H9 (cell line): ENCODE measurements at regions not wholly inside any gene's neighbourhood (a gene's known extent, or its start where the extent isn't known, plus 50 kb on each side); places are given as distances from the start of the nearest gene placed in this dataset.

Source experiments
- DNase-seq: peaks from one replicate; pipeline ENCODE4 v3.0.0-alpha.2; 2017
- H2AFZ ChIP-seq: one replicate; pipeline ENCODE4 v1.6.1; 2013; ENCODE audit warnings: mild to moderate bottlenecking, low read length, control low read depth, moderate library complexity
- H2AK5ac ChIP-seq: 2 replicates; pipeline ENCODE4 v1.6.1; 2013; ENCODE audit warnings: low read length, control low read depth, mixed read lengths; ENCODE audit not compliant: insufficient read length
- H2BK120ac ChIP-seq: one replicate; pipeline ENCODE4 v1.6.1; 2013; ENCODE audit warnings: low read depth, mild to moderate bottlenecking, low read length, control low read depth, inconsistent platforms; ENCODE audit not compliant: poor library complexity, severe bottlenecking
- H2BK12ac ChIP-seq: 2 replicates; pipeline ENCODE4 v1.6.1; 2013; ENCODE audit warnings: low read length, control low read depth, mixed read lengths, low read depth; ENCODE audit not compliant: insufficient read length
- H2BK15ac ChIP-seq: 2 replicates; pipeline ENCODE4 v1.6.1; 2013; ENCODE audit warnings: low read depth, low read length, control low read depth
- H2BK20ac ChIP-seq: one replicate; pipeline ENCODE4 v1.6.1; 2013; ENCODE audit warnings: low read depth, mild to moderate bottlenecking, low read length, control low read depth, inconsistent platforms; ENCODE audit not compliant: poor library complexity, severe bottlenecking
- H2BK5ac ChIP-seq: 2 replicates; pipeline ENCODE4 v1.6.1; 2013; ENCODE audit warnings: low read length, control low read depth, mixed read lengths; ENCODE audit not compliant: insufficient read length
- H3K14ac ChIP-seq: 2 replicates; pipeline ENCODE4 v1.6.1; 2013; ENCODE audit warnings: low read length, control low read depth; ENCODE audit not compliant: insufficient read depth
- H3K18ac ChIP-seq: 2 replicates; pipeline ENCODE4 v1.6.1; 2013; ENCODE audit warnings: low read depth, mild to moderate bottlenecking, mixed read lengths, low read length, control low read depth; ENCODE audit not compliant: insufficient read length
- H3K23ac ChIP-seq: 2 replicates; pipeline ENCODE4 v1.6.1; 2013; ENCODE audit warnings: low read length, control low read depth, mixed read lengths, low read depth; ENCODE audit not compliant: insufficient read length
- H3K23me2 ChIP-seq: 2 replicates; pipeline ENCODE4 v1.6.1; 2013; ENCODE audit warnings: low read depth, mild to moderate bottlenecking, mixed read lengths, low read length, control low read depth; ENCODE audit not compliant: insufficient read length, poor library complexity, severe bottlenecking
- H3K27ac ChIP-seq: 2 replicates; pipeline ENCODE4 v1.5.1; 2013; ENCODE audit warnings: low read length, control low read depth, mixed read lengths, low read depth; ENCODE audit not compliant: insufficient read length
- H3K27me3 ChIP-seq: 2 replicates; pipeline ENCODE4 v1.6.1; 2013; ENCODE audit warnings: low read length, control low read depth, inconsistent platforms; ENCODE audit not compliant: insufficient read depth
- H3K4ac ChIP-seq: 2 replicates; pipeline ENCODE4 v1.6.1; 2013; ENCODE audit warnings: low read depth, mild to moderate bottlenecking, control low read depth, inconsistent platforms, low read length, moderate library complexity
- H3K4me1 ChIP-seq: 2 replicates; pipeline ENCODE4 v1.6.1; 2013; ENCODE audit warnings: low read length, control low read depth, inconsistent platforms; ENCODE audit not compliant: insufficient read depth
- H3K4me2 ChIP-seq: 2 replicates; pipeline ENCODE4 v1.6.1; 2013; ENCODE audit warnings: low read length, control low read depth, mixed read lengths; ENCODE audit not compliant: insufficient read length, insufficient read depth
- H3K56ac ChIP-seq: 2 replicates; pipeline ENCODE4 v1.6.1; 2013; ENCODE audit warnings: low read depth, mild to moderate bottlenecking, mixed read lengths, low read length, control low read depth; ENCODE audit not compliant: insufficient read length
- H3K79me1 ChIP-seq: 2 replicates; pipeline ENCODE4 v1.6.1; 2013; ENCODE audit warnings: low read depth, mild to moderate bottlenecking, moderate library complexity, low read length, control low read depth, inconsistent platforms; ENCODE audit not compliant: insufficient read depth, poor library complexity, severe bottlenecking
- H3K79me2 ChIP-seq: 2 replicates; pipeline ENCODE4 v1.6.1; 2013; ENCODE audit warnings: low read length, control low read depth, inconsistent platforms; ENCODE audit not compliant: insufficient read depth
- H3K9ac ChIP-seq: 2 replicates; pipeline ENCODE4 v1.6.1; 2013; ENCODE audit warnings: low read length, control low read depth, mixed read lengths; ENCODE audit not compliant: insufficient read length; ENCODE audit errors: extremely low read depth
- H3K9me3 ChIP-seq: one replicate; pipeline ENCODE4 v1.6.1; 2013; ENCODE audit warnings: low read depth, low read length, inconsistent platforms; ENCODE audit not compliant: control insufficient read depth
- H3T11ph ChIP-seq: one replicate; pipeline ENCODE4 v1.6.1; 2013; ENCODE audit warnings: mild to moderate bottlenecking, low read length, control low read depth, inconsistent platforms
- H4K20me1 ChIP-seq: one replicate; pipeline ENCODE4 v1.6.1; 2013; ENCODE audit not compliant: control insufficient read depth, insufficient read length, insufficient read depth
- H4K5ac ChIP-seq: 2 replicates; pipeline ENCODE4 v1.6.1; 2013; ENCODE audit warnings: low read depth, mild to moderate bottlenecking, mixed read lengths, low read length, control low read depth; ENCODE audit not compliant: insufficient read length
- H4K8ac ChIP-seq: replicated peaks from 2 replicates; pipeline ENCODE4 v1.6.1; 2013; ENCODE audit warnings: low read length, control low read depth, mixed read lengths, low read depth; ENCODE audit not compliant: insufficient read length
- H4K91ac ChIP-seq: 2 replicates; pipeline ENCODE4 v1.6.1; 2013; ENCODE audit warnings: low read depth, mild to moderate bottlenecking, moderate library complexity, mixed read lengths, low read length, control low read depth; ENCODE audit not compliant: insufficient read length
- H3K27ac Mint-ChIP-seq, 3 experiments: 2 replicates in 2 of 3; 3 replicates in 1 of 3; pipeline ENCODE4 v1.8.0; 2020 to 2021; ENCODE audit warnings: mixed read lengths in 3 of 3, mild to moderate bottlenecking in 1 of 3, moderate library complexity in 1 of 3
- H3K27me3 Mint-ChIP-seq: 2 replicates; pipeline ENCODE4 v1.8.0; 2021; ENCODE audit warnings: low read depth, mild to moderate bottlenecking, moderate library complexity, mixed read lengths
- H3K36me3 Mint-ChIP-seq, 3 experiments: 2 replicates in 2 of 3; 3 replicates in 1 of 3; pipeline ENCODE4 v1.8.0; 2020 to 2021; ENCODE audit warnings: low read depth in 3 of 3, mixed read lengths in 3 of 3; ENCODE audit not compliant: insufficient read depth in 1 of 3
- H3K4me1 Mint-ChIP-seq, 2 experiments: 2 replicates each; pipeline ENCODE4 v1.8.0; 2020; ENCODE audit warnings: mixed read lengths in 2 of 2
- H3K4me3 Mint-ChIP-seq, 2 experiments: 2 replicates in 1 of 2; 3 replicates in 1 of 2; pipeline ENCODE4 v1.8.0; 2020 to 2021; ENCODE audit warnings: mild to moderate bottlenecking in 2 of 2, mixed read lengths in 2 of 2, moderate library complexity in 1 of 2
- H3K9me3 Mint-ChIP-seq, 2 experiments: 2 replicates in 1 of 2; 3 replicates in 1 of 2; pipeline ENCODE4 v1.8.0; 2020; ENCODE audit warnings: mild to moderate bottlenecking in 2 of 2, mixed read lengths in 2 of 2, moderate library complexity in 1 of 2
- WGBS: extraction: QIAGEN DNeasy Blood & Tissue Kit; methylation state at CpG from one replicate; pipeline ENCODE4 v1.1.7; 2013; ENCODE audit warnings: missing lambda C conversion rate, low lambda C conversion rate, mixed read lengths; ENCODE audit not compliant: insufficient read length; ENCODE audit errors: extremely low coverage; 5-methylcytosine and 5-hydroxymethylcytosine counted together
- TF ChIP-seq, protein P1 (sequence below): fragments of 200-600 bp; sonication (generic); conservative IDR thresholded peaks from 3 replicates; pipeline ENCODE4 v1.8.0; 2021; ENCODE audit warnings: antibody characterized with exemption, mild to moderate bottlenecking

DNA sequence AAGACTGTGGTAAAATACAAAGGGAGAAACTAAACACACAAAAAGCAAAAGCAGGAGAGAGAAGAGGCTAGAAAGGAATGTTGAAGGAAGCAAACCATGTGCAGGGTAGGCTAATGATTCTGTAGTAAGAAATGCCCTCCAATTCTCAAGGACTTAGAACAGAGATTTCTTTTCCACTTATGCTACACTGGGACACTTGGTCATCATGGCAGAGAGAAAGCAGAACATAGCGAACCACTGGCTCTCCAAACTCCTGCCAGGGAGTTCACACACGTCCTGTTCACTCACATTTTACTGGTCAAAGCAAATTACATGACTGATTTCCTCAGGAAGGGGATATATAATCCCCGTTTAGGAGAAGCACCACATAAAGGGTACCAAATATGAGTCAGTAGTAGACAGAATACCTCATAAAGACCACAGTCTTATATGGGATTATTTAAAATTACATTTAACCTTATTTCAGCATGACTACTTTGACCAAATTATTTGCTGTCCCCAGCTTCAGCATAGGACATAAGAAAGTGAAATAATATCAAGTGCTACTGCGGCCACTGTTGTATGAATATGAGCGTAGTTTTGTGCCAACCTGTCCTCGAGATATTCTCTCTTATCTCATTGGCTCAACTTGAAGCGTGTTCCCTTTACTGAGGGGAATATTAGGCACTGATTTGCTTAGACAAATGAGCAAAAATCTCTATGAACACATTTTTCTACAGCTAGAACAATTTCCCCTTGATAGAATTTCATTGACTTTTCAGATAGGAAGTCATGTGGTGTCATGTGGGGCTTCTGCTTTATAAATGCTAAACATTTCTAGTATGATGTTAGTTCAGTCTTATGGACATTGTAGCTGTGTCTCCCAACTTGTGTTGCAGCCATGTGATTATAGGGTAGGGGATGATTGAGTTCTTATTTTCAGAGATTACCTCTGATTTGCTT lies 81.7 kb downstream of the FAM161A start:
- WGBS: no CpG with 5 or more reads among the region's 7 CpGs
- H3K27ac ChIP-seq: no peak overlapping the region

More for the DNA sequence above, 81.7 kb downstream of the FAM161A start:
- Histone ChIP-seq H3K23ac (no peak overlapping the region), H4K20me1 (no peaks in the 10 kb centered on the region), H3K4me1 (no peaks in the 10 kb centered on the region), H2BK5ac (no peak overlapping the region), H3T11ph (no peak overlapping the region), H2AK5ac (no peak overlapping the region), H3K79me2 (no peaks in the 10 kb centered on the region), H4K91ac (no peak overlapping the region), H2BK120ac (no peak overlapping the region), H3K27me3 (no peaks in the 10 kb centered on the region), H4K8ac (no peak overlapping the region), H3K23me2 (no peaks in the 10 kb centered on the region), H3K14ac (no peak overlapping the region), H2BK20ac (no peak overlapping the region), H3K4me2 (no peak overlapping the region), H2BK15ac (no peak overlapping the region), H2BK12ac (no peak overlapping the region), H3K9ac (no peak overlapping the region), H4K5ac (no peak overlapping the region), H3K9me3 (no peaks in the 10 kb centered on the region), H3K4ac (no peak overlapping the region), H3K56ac (no peak overlapping the region), H2AFZ (no peak overlapping the region), H3K18ac (no peak overlapping the region), H3K79me1 (no peaks in the 10 kb centered on the region)
- H3K27me3 Mint-ChIP-seq: peaks cover 24% of the 10 kb centered on the region
- H3K27ac Mint-ChIP-seq: no peak overlapping the region
- no peak overlapping the region for H3K4me3 Mint-ChIP-seq
- TF ChIP-seq, protein P1, sequence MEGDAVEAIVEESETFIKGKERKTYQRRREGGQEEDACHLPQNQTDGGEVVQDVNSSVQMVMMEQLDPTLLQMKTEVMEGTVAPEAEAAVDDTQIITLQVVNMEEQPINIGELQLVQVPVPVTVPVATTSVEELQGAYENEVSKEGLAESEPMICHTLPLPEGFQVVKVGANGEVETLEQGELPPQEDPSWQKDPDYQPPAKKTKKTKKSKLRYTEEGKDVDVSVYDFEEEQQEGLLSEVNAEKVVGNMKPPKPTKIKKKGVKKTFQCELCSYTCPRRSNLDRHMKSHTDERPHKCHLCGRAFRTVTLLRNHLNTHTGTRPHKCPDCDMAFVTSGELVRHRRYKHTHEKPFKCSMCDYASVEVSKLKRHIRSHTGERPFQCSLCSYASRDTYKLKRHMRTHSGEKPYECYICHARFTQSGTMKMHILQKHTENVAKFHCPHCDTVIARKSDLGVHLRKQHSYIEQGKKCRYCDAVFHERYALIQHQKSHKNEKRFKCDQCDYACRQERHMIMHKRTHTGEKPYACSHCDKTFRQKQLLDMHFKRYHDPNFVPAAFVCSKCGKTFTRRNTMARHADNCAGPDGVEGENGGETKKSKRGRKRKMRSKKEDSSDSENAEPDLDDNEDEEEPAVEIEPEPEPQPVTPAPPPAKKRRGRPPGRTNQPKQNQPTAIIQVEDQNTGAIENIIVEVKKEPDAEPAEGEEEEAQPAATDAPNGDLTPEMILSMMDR: no peak
- no peaks in the 10 kb centered on the region for H3K4me1 Mint-ChIP-seq
- H3K36me3 Mint-ChIP-seq: no peaks in the 10 kb centered on the region
- DNase-seq: no peak
- H3K9me3 Mint-ChIP-seq: no peaks in the 10 kb centered on the region
